K562 (cell line): ENCODE measurements at regions not wholly inside any gene's neighbourhood (a gene's known extent, or its start where the extent isn't known, plus 50 kb on each side); places are given as distances from the start of the nearest gene placed in this dataset.

Experiments
- ATAC-seq: fragments of 200-7000 bp; cut with Tn5 transposase; 3 replicates; pipeline ENCODE4 v1.9.1; 2020; ENCODE audit warnings: moderate library complexity
- BruUV-seq: library from RNA; stranded (reverse); fragments of 400-500 nt; replicated peaks from 2 replicates; lab custom pipeline; 2021; lab: Mats Ljungman, UMichigan
- CTCF ChIA-PET: fragments of 300-600 bp; formaldehyde crosslinking; extraction: SDS; loops from one replicate; lab custom pipeline; 2021; ENCODE audit warnings: low intra/inter-chr PET ratio; lab: Yijun Ruan, JAX
- POLR2A ChIA-PET: fragments of 300-600, 350-650 bp; sonication (Branson Sonifier 250); formaldehyde crosslinking; extraction: SDS; loops from one replicate; lab custom pipeline; 2021; ENCODE audit warnings: antibody characterized with exemption, inconsistent platforms; lab: Yijun Ruan, JAX
- DNase-seq, 4 experiments: peaks; one replicate each; pipeline versions ENCODE4 v3.0.0 to v3.0.0-alpha.2; 2011 to 2018; ENCODE audit warnings: low spot score in 3 of 4, mixed read lengths in 3 of 4; ENCODE audit errors: extremely low read depth in 1 of 4
- FAIRE-seq: peaks from 2 replicates; lab custom pipeline; 2011; peaks lifted over from hg19 to GRCh38; lab: Jason Lieb, UNC
- H2AFZ ChIP-seq: 2 replicates; pipeline ENCODE4 v1.6.0; 2011; ENCODE audit warnings: low read depth, low read length, control low read depth, inconsistent platforms
- H3K27ac ChIP-seq: fragments of 200-600 bp; 3 replicates; pipeline ENCODE4 v1.8.0; 2011; ENCODE audit warnings: low read depth, mild to moderate bottlenecking, control low read depth, inconsistent platforms, low read length, moderate library complexity, mixed read lengths; ENCODE audit errors: extremely low read depth
- H3K27me3 ChIP-seq, 2 experiments: fragments of 300-600 bp in 1 of 2; 2 replicates in 1 of 2; 3 replicates in 1 of 2; pipeline versions ENCODE4 v1.6.0 to v1.8.0; 2011; ENCODE audit warnings: inconsistent platforms in 2 of 2, low read length in 2 of 2, mild to moderate bottlenecking in 1 of 2, mixed read lengths in 1 of 2, moderate library complexity in 1 of 2; ENCODE audit not compliant: control insufficient read depth in 2 of 2, insufficient read depth in 2 of 2
- H3K36me3 ChIP-seq: fragments of 300-600 bp; 3 replicates; pipeline ENCODE4 v1.8.0; 2011; ENCODE audit warnings: mild to moderate bottlenecking, low read length, inconsistent platforms; ENCODE audit not compliant: control insufficient read depth, insufficient read depth
- H3K4me1 ChIP-seq, 2 experiments: fragments of 200-600 bp in 1 of 2; replicated peaks in 1 of 2; 2 replicates in 1 of 2; 3 replicates in 1 of 2; pipeline versions ENCODE4 v1.5.1 to v1.8.0; 2011; ENCODE audit warnings: inconsistent platforms in 2 of 2, low read length in 2 of 2, mild to moderate bottlenecking in 1 of 2, mixed read lengths in 1 of 2, moderate library complexity in 1 of 2; ENCODE audit not compliant: control insufficient read depth in 2 of 2, insufficient read depth in 2 of 2
- H3K4me2 ChIP-seq: 2 replicates; pipeline ENCODE4 v1.6.1; 2011; ENCODE audit warnings: low read length, control low read depth, inconsistent platforms, mixed read lengths; ENCODE audit not compliant: insufficient read depth
- H3K4me3 ChIP-seq: fragments of 200-600 bp; sonication (generic), shearing (Covaris generic); 2 replicates; pipeline ENCODE4 v1.5.1; 2016; ENCODE audit warnings: control low read depth, inconsistent platforms
- H3K79me2 ChIP-seq: fragments of 200-600 bp; 3 replicates; pipeline ENCODE4 v1.8.0; 2011; ENCODE audit warnings: low read length, inconsistent platforms; ENCODE audit not compliant: control insufficient read depth, insufficient read depth
- H3K9ac ChIP-seq, 2 experiments: 2 replicates each; pipeline versions ENCODE4 v1.6.0 to v1.6.1; 2011; ENCODE audit warnings: low read depth in 2 of 2, low read length in 2 of 2, control low read depth in 1 of 2, inconsistent platforms in 1 of 2, mild to moderate bottlenecking in 1 of 2, mixed read lengths in 1 of 2; ENCODE audit not compliant: insufficient read depth in 1 of 2
- H3K9me1 ChIP-seq: one replicate; pipeline ENCODE4 v1.6.0; 2011; ENCODE audit warnings: inconsistent platforms, mild to moderate bottlenecking, low read length, moderate library complexity; ENCODE audit not compliant: control insufficient read depth, insufficient read depth
- H3K9me3 ChIP-seq: replicated peaks from 2 replicates; pipeline ENCODE4 v1.5.1; 2011; ENCODE audit warnings: low read depth, low read length, inconsistent platforms; ENCODE audit not compliant: control insufficient read depth, insufficient read depth
- H4K20me1 ChIP-seq: replicated peaks from 2 replicates; pipeline ENCODE4 v1.6.1; 2011; ENCODE audit warnings: low read length, inconsistent platforms, mixed read lengths; ENCODE audit not compliant: control insufficient read depth, insufficient read depth
- BCLAF1 ChIP-seq, 2 experiments: fragments of 450-650 bp in 1 of 2; IDR thresholded peaks; 2 replicates each; pipeline ENCODE4 v1.6.1; 2011 to 2017; ENCODE audit warnings: low read depth in 2 of 2, antibody characterized with exemption in 1 of 2, borderline replicate concordance in 1 of 2, low read length in 1 of 2, mild to moderate bottlenecking in 1 of 2, mixed read lengths in 1 of 2; ENCODE audit not compliant: control insufficient read depth in 1 of 2
- BRCA1 ChIP-seq, 2 experiments: fragments of 450-650 bp in 1 of 2; sonication (generic) in 1 of 2; formaldehyde crosslinking in 1 of 2; IDR thresholded peaks; 2 replicates each; pipeline versions ENCODE4 v1.5.0 to v1.6.1; 2017 to 2020; ENCODE audit warnings: mild to moderate bottlenecking in 1 of 2, missing genetic modification reagents in 1 of 2
- BRD9 ChIP-seq: fragments of 450-650 bp; IDR thresholded peaks from 2 replicates; pipeline ENCODE4 v1.6.1; 2018; ENCODE audit warnings: low read depth; ENCODE audit not compliant: partially characterized antibody
- CREB1 ChIP-seq, 2 experiments: sonication (generic) in 1 of 2; formaldehyde crosslinking in 1 of 2; IDR thresholded peaks; 2 replicates each; pipeline versions ENCODE4 v1.6.1 to v1.8.0; 2012 to 2022; ENCODE audit warnings: inconsistent platforms in 1 of 2, mild to moderate bottlenecking in 1 of 2, missing genetic modification reagents in 1 of 2, moderate library complexity in 1 of 2
- IRF2 ChIP-seq: sonication (generic); formaldehyde crosslinking; IDR thresholded peaks from 2 replicates; pipeline ENCODE4 v1.8.1; 2022; ENCODE audit warnings: mild to moderate bottlenecking, missing genetic modification reagents
- MTA1 ChIP-seq: fragments of 450-650 bp; IDR thresholded peaks from 2 replicates; pipeline ENCODE4 v1.6.1; 2017; ENCODE audit warnings: borderline replicate concordance
- ZNF395 ChIP-seq: fragments of 200-800 bp; sonication (Bioruptor generic); IDR thresholded peaks from 2 replicates; pipeline ENCODE4 v1.6.1; 2017; ENCODE audit warnings: missing genetic modification characterization, missing compliant biosample characterization
- ZNF644 ChIP-seq: fragments of 200-800 bp; sonication (Bioruptor generic); IDR thresholded peaks from 2 replicates; pipeline ENCODE4 v1.6.1; 2016; ENCODE audit warnings: low read depth, missing genetic modification characterization, missing compliant biosample characterization
- ZNF778 ChIP-seq: fragments of 450-650 bp; formaldehyde crosslinking; IDR thresholded peaks from 2 replicates; pipeline ENCODE4 v1.4.0; 2020; ENCODE audit warnings: mild to moderate bottlenecking, moderate library complexity
- ZZZ3 ChIP-seq: fragments of 450-650 bp; IDR thresholded peaks from 2 replicates; pipeline ENCODE4 v1.6.1; 2016; ENCODE audit warnings: antibody characterized with exemption, mild to moderate bottlenecking, moderate library complexity
- WGBS: fragments of 100-300 bp; shearing (Covaris generic); methylation state at CpG from one replicate; pipeline ENCODE4 v1.1.6; 2016; ENCODE audit warnings: low coverage, mixed read lengths; ENCODE audit not compliant: insufficient coverage; ENCODE audit errors: missing lambda C conversion rate; 5-methylcytosine and 5-hydroxymethylcytosine counted together
- in situ Hi-C: fragments of 300-500 bp; cut with MboI; formaldehyde crosslinking; loops from 4 replicates; pipeline ENCODE4 v1.15.0; 2018; ENCODE audit warnings: inconsistent platforms, mixed read lengths
- intact Hi-C: fragments of 100-400 bp; cut with micrococcal nuclease; formaldehyde crosslinking; loops from 2 replicates; pipeline ENCODE4 v1.14.2; 2022
- TF ChIP-seq, protein P1 (sequence below): fragments of 200-800 bp; sonication (Bioruptor generic); IDR thresholded peaks from 2 replicates; pipeline ENCODE4 v1.6.1; 2017; ENCODE audit warnings: missing genetic modification characterization, missing compliant biosample characterization
- TF ChIP-seq, protein P2 (sequence below): fragments of 150-350 bp; IDR thresholded peaks from 2 replicates; pipeline ENCODE4 v1.6.1; 2014; ENCODE audit warnings: low read depth, mild to moderate bottlenecking, low read length, borderline replicate concordance

DNA sequence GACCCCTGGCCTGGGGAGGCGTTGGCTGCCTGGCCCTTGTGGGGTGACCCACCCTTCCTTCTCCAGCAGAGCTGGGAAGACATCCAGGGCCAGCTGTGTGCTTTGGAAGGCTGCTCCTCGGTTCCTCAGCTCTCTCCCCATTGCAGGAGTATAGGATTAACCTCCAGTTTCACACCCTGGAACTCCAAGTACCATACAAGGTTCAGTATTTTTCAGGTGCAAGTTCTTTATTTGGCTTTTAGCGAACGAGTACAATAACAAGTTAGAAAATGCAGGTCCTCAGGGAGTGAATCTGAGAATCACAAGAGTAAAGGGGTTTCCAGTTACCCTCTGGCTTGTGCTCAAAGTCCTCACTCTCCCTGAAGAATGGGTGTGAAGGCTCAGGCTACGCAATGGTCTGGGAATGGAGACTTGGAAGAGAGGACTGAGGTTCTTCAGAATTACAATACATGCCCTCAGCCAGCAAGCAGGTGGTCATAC is 101.2 kb downstream of the APOB start:
- ChIA-PET POLR2A (no interaction called here), CTCF (no interaction called here)
- no peaks in the 10 kb centered on the region for H3K36me3 ChIP-seq
- H3K4me1 ChIP-seq, result no peaks in the 10 kb centered on the region
- H3K4me2 ChIP-seq, result no peak overlapping the region
- FAIRE-seq (no peak), DNase-seq (no peak), ATAC-seq (no peak)
- no peaks in the 10 kb centered on the region for H3K79me2 ChIP-seq
- no peak overlapping the region for H3K4me3 ChIP-seq
- H3K9me1 ChIP-seq, result no peaks in the 10 kb centered on the region
- no peaks in the 10 kb centered on the region for H3K9me3 ChIP-seq
- WGBS, result 0% methylated on average over 5 of the region's 5 CpGs
- intact Hi-C loops (no loop called here), in situ Hi-C loops (loop anchor here (25.0 kb wide), 1 partner anchor 505 kb away; the partner anchor contains the start of gene RHOB)
- BruUV-seq, result no TSS peak
- H4K20me1 ChIP-seq, result no peaks in the 10 kb centered on the region
- H3K9ac ChIP-seq, result no peak overlapping the region
- no peak overlapping the region for H2AFZ ChIP-seq
- H3K27ac ChIP-seq, result no peak overlapping the region
- peaks cover 5 to 15% of the 10 kb centered on the region in 2 experiments; a peak in 2 of 5 replicates for H3K27me3 ChIP-seq
- no peak for TF ChIP-seq BRD9
- no peak for TF ChIP-seq IRF2 (CRISPR knock-in tag)
- TF ChIP-seq BRCA1 (IDR thresholded peaks at IDR 0.05), result no peak
- no peak for TF ChIP-seq BRCA1 (CRISPR knock-in tag; IDR thresholded peaks at IDR 0.05)
- no peak for TF ChIP-seq ZNF644 (tag)
- no peak for TF ChIP-seq MTA1
- TF ChIP-seq ZNF395 (CRISPR knock-in tag), result no peak
- no peak for TF ChIP-seq CREB1 (IDR thresholded peaks at IDR 0.05)
- TF ChIP-seq CREB1 (CRISPR knock-in tag; IDR thresholded peaks at IDR 0.05), result no peak
- TF ChIP-seq, protein P1, sequence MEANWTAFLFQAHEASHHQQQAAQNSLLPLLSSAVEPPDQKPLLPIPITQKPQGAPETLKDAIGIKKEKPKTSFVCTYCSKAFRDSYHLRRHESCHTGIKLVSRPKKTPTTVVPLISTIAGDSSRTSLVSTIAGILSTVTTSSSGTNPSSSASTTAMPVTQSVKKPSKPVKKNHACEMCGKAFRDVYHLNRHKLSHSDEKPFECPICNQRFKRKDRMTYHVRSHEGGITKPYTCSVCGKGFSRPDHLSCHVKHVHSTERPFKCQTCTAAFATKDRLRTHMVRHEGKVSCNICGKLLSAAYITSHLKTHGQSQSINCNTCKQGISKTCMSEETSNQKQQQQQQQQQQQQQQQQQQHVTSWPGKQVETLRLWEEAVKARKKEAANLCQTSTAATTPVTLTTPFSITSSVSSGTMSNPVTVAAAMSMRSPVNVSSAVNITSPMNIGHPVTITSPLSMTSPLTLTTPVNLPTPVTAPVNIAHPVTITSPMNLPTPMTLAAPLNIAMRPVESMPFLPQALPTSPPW (CRISPR knock-in tag), result no peak
- TF ChIP-seq, protein P2, sequence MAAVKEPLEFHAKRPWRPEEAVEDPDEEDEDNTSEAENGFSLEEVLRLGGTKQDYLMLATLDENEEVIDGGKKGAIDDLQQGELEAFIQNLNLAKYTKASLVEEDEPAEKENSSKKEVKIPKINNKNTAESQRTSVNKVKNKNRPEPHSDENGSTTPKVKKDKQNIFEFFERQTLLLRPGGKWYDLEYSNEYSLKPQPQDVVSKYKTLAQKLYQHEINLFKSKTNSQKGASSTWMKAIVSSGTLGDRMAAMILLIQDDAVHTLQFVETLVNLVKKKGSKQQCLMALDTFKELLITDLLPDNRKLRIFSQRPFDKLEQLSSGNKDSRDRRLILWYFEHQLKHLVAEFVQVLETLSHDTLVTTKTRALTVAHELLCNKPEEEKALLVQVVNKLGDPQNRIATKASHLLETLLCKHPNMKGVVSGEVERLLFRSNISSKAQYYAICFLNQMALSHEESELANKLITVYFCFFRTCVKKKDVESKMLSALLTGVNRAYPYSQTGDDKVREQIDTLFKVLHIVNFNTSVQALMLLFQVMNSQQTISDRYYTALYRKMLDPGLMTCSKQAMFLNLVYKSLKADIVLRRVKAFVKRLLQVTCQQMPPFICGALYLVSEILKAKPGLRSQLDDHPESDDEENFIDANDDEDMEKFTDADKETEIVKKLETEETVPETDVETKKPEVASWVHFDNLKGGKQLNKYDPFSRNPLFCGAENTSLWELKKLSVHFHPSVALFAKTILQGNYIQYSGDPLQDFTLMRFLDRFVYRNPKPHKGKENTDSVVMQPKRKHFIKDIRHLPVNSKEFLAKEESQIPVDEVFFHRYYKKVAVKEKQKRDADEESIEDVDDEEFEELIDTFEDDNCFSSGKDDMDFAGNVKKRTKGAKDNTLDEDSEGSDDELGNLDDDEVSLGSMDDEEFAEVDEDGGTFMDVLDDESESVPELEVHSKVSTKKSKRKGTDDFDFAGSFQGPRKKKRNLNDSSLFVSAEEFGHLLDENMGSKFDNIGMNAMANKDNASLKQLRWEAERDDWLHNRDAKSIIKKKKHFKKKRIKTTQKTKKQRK, result no peak
- TF ChIP-seq ZNF778, result no peak
- TF ChIP-seq BCLAF1 (IDR thresholded peaks at IDR 0.05; ENCODE audit: borderline replicate concordance in 1 of 2, control insufficient read depth in 1 of 2, low read depth in 2 of 2, low read length in 1 of 2), result no peak
- no peak for TF ChIP-seq ZZZ3
